Natural killer cell (primary cell): ENCODE measurements at regions not wholly inside any gene's neighbourhood (a gene's known extent, or its start where the extent isn't known, plus 50 kb on each side); places are given as distances from the start of the nearest gene placed in this dataset.
"Not testable (repeated sequence)": the region's sequence is repeated elsewhere in the genome, so short reads cannot be mapped to it uniquely, and the experiment has no call there.

Experiments
- ATAC-seq, 3 donors: fragments of 150-1000 bp in 2 of 3; fragments of 200-7000 bp in 1 of 3; cut with Tn5 transposase; 1 replicate in 1 of 3; 2 replicates in 2 of 3; pipeline ENCODE4 v1.10.0; 2021; ENCODE audit warnings: mild to moderate bottlenecking in 2 of 3, moderate library complexity in 2 of 3
- DNase-seq, 2 donors: peaks; one replicate each; pipeline versions ENCODE4 v3.0.0 to v3.0.0-alpha.2; 2013 to 2021; ENCODE audit warnings: mixed read lengths in 1 of 2
- H3K27ac ChIP-seq: one replicate; pipeline ENCODE4 v1.5.1; 2013; ENCODE audit warnings: mild to moderate bottlenecking, low read length
- H3K27me3 ChIP-seq: one replicate; pipeline ENCODE4 v1.6.1; 2013; ENCODE audit warnings: low read length; ENCODE audit not compliant: control insufficient read depth, insufficient read depth
- H3K36me3 ChIP-seq: one replicate; pipeline ENCODE4 v1.6.1; 2013; ENCODE audit warnings: low read length; ENCODE audit not compliant: control insufficient read depth, insufficient read depth
- H3K4me1 ChIP-seq: one replicate; pipeline ENCODE4 v1.6.1; 2013; ENCODE audit warnings: low read length; ENCODE audit not compliant: control insufficient read depth, insufficient read depth
- H3K4me3 ChIP-seq: one replicate; pipeline ENCODE4 v1.5.1; 2013; ENCODE audit warnings: low read length
- H3K9me3 ChIP-seq: one replicate; pipeline ENCODE4 v1.6.1; 2013; ENCODE audit warnings: low read length; ENCODE audit not compliant: control insufficient read depth, insufficient read depth
- H3K27ac Mint-ChIP-seq, 2 donors: one replicate each; pipeline ENCODE4 v1.8.0; 2022; ENCODE audit warnings: mild to moderate bottlenecking in 2 of 2, mixed read lengths in 2 of 2, moderate library complexity in 1 of 2
- H3K27me3 Mint-ChIP-seq, 2 donors: one replicate each; pipeline ENCODE4 v1.8.0; 2022; ENCODE audit warnings: low read depth in 2 of 2, mixed read lengths in 2 of 2
- H3K36me3 Mint-ChIP-seq: one replicate; pipeline ENCODE4 v1.8.0; 2022; ENCODE audit warnings: mixed read lengths
- H3K4me1 Mint-ChIP-seq, 2 donors: one replicate each; pipeline ENCODE4 v1.8.0; 2022; ENCODE audit warnings: mixed read lengths in 2 of 2
- H3K4me3 Mint-ChIP-seq: one replicate; pipeline ENCODE4 v1.8.0; 2022; ENCODE audit warnings: mild to moderate bottlenecking, moderate library complexity, mixed read lengths
- H3K9me3 Mint-ChIP-seq, 2 donors: one replicate each; pipeline ENCODE4 v1.8.0; 2022; ENCODE audit warnings: mixed read lengths in 2 of 2
- WGBS: methylation state at CpG from one replicate; pipeline ENCODE4 v1.1.7; 2013; ENCODE audit warnings: missing lambda C conversion rate; ENCODE audit not compliant: insufficient coverage; 5-methylcytosine and 5-hydroxymethylcytosine counted together
- intact Hi-C: fragments of 100-400 bp; cut with micrococcal nuclease; formaldehyde crosslinking; loops from one replicate; pipeline ENCODE4 v1.14.2; 2022
- TF ChIP-seq, protein P1 (sequence below): fragments of 200-600 bp; IDR thresholded peaks from one replicate; pipeline ENCODE4 v1.8.0; 2022; ENCODE audit warnings: antibody characterized with exemption

DNA sequence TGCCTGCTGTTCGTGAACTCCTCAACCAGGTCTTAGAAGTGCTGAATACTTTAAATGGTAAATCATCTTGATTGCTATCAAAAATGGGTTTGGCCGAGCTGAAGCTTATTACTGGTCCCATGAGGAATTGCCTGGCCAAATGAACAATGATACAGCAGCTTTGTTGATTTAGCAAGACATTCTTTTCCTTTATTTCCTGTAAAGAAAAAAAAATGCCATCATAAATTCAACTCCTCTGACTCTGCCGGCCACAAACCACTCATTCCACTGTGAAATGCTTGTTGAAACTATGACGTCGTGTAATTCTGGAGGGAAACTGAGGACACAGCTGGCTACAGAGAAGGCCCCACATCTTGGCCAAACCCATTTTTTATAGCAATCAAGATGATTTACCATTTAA, 74.2 kb upstream of the ID2 start:
- Mint-ChIP-seq H3K4me3 (no peak overlapping the region), H3K36me3 (no peaks in the 10 kb centered on the region), H3K4me1 (peaks cover 13 to 18% of the 10 kb centered on the region in 2 donors), H3K27ac (no peak overlapping the region), H3K27me3 (no peaks in the 10 kb centered on the region), H3K9me3 (no peaks in the 10 kb centered on the region)
- DNase-seq: no peak
- H3K4me3 ChIP-seq: no peak overlapping the region
- H3K36me3 ChIP-seq: no peaks in the 10 kb centered on the region
- 58% methylated on average over 5 of the region's 5 CpGs for WGBS
- intact Hi-C loops: no loop called here
- H3K9me3 ChIP-seq: no peaks in the 10 kb centered on the region
- ATAC-seq: no peak
- peaks cover 8% of the 10 kb centered on the region for H3K4me1 ChIP-seq
- H3K27ac ChIP-seq: no peak overlapping the region
- TF ChIP-seq, protein P1, sequence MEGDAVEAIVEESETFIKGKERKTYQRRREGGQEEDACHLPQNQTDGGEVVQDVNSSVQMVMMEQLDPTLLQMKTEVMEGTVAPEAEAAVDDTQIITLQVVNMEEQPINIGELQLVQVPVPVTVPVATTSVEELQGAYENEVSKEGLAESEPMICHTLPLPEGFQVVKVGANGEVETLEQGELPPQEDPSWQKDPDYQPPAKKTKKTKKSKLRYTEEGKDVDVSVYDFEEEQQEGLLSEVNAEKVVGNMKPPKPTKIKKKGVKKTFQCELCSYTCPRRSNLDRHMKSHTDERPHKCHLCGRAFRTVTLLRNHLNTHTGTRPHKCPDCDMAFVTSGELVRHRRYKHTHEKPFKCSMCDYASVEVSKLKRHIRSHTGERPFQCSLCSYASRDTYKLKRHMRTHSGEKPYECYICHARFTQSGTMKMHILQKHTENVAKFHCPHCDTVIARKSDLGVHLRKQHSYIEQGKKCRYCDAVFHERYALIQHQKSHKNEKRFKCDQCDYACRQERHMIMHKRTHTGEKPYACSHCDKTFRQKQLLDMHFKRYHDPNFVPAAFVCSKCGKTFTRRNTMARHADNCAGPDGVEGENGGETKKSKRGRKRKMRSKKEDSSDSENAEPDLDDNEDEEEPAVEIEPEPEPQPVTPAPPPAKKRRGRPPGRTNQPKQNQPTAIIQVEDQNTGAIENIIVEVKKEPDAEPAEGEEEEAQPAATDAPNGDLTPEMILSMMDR: no peak
- H3K27me3 ChIP-seq: no peaks in the 10 kb centered on the region

DNA sequence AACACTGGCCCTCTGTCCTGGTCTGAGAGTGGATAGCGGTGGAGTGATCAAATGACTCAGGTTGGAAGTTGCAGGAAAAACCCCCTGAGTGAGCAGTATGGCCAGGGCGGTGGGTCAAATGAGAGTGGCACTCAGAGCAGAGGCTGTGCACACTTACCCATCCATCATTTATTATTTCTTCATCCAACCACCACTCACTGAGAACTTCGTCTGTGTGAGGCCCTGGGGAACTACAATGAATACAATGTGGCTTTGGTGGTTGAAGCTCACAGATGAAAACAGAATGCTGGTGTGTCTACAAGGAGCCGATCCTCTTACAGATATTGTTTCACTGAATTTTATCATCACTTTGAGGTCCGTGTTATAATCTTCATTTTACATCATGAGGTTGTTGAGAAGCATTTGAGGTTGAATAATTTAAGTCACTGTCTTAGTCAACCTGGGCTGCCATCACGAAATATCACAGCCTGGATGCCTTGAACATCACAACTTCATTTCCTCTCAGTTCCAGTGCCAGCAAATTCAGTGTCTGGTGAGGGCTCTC, 73.4 kb upstream of the ID2 start:
- 49% methylated on average over 5 of the region's 6 CpGs for WGBS
- TF ChIP-seq, protein P1: no peak
- H3K9me3 ChIP-seq: no peaks in the 10 kb centered on the region
- H3K27ac Mint-ChIP-seq: no peak overlapping the region
- intact Hi-C loops: no loop called here
- DNase-seq (peak in 1 of 2 donors; percentile 56), ATAC-seq (peak; percentile 53 to 74 (median 73))
- no peak overlapping the region for H3K4me3 Mint-ChIP-seq
- no peak overlapping the region for H3K27ac ChIP-seq
- H3K27me3 Mint-ChIP-seq: no peaks in the 10 kb centered on the region
- H3K4me3 ChIP-seq: no peak overlapping the region
- no peaks in the 10 kb centered on the region for H3K36me3 ChIP-seq
- H3K27me3 ChIP-seq: no peaks in the 10 kb centered on the region
- H3K4me1 Mint-ChIP-seq: peaks cover 13 to 18% of the 10 kb centered on the region in 2 donors
- H3K4me1 ChIP-seq: peaks cover 8% of the 10 kb centered on the region
- H3K36me3 Mint-ChIP-seq: no peaks in the 10 kb centered on the region
- H3K9me3 Mint-ChIP-seq: no peaks in the 10 kb centered on the region

DNA sequence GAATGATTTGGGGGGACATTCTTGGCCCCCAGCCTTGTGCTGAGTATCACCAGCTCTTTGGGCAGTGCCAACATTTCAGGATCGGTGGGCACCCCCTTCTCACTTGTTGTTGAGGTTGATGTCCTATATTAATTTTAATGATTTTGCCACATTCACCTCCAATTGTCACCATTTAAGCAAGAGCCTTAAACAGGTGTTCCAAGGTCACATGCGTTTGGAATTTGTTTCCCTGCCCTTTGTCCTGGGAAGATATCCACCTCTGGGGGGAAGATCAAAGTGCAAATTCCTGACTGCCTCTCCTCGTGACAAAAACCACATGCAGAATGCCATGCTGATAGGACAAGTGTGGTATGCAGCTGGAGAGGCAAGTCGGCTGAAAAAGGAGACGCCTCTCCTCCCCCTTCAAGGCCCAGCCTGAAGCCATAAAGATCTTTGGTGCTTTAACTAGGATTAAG, 72.5 kb upstream of the ID2 start:
- H3K9me3 ChIP-seq: no peaks in the 10 kb centered on the region
- peaks cover 8% of the 10 kb centered on the region for H3K4me1 ChIP-seq
- no peak overlapping the region for H3K27ac ChIP-seq
- TF ChIP-seq, protein P1: no peak
- H3K4me1 Mint-ChIP-seq: peaks cover 13 to 18% of the 10 kb centered on the region in 2 donors
- no peaks in the 10 kb centered on the region for H3K27me3 Mint-ChIP-seq
- no peak overlapping the region for H3K4me3 Mint-ChIP-seq
- H3K9me3 Mint-ChIP-seq: no peaks in the 10 kb centered on the region
- no peaks in the 10 kb centered on the region for H3K36me3 ChIP-seq
- WGBS: 95% methylated on average over 5 of the region's 5 CpGs
- H3K4me3 ChIP-seq: no peak overlapping the region
- H3K27ac Mint-ChIP-seq: no peak overlapping the region
- no peak for DNase-seq
- intact Hi-C loops: no loop called here
- H3K27me3 ChIP-seq: no peaks in the 10 kb centered on the region
- ATAC-seq: no peak
- no peaks in the 10 kb centered on the region for H3K36me3 Mint-ChIP-seq

DNA sequence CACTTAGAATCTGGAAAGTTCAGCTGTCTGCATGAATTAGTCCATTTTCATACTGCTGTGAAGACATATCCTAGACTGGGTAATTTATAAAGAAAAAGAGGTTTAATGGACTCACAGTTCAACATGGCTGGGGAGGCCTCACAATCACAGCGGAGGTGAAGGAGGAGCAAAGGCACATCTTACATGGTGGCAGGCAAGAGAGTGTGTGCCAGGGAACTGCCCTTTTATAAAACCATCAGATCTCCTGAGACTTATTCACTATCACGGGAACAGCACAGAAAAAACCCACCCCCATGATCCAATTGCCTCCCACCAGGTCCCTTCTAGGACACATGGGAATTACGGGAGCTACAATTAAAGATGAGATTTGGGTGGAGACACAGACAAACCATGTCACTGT, 71.1 kb upstream of the ID2 start:
- ATAC-seq, intact Hi-C loops, H3K36me3 ChIP-seq, H3K9me3 ChIP-seq, H3K27ac Mint-ChIP-seq, H3K36me3 Mint-ChIP-seq, H3K4me1 ChIP-seq, DNase-seq, H3K27me3 Mint-ChIP-seq, H3K27me3 ChIP-seq, H3K4me3 Mint-ChIP-seq, H3K27ac ChIP-seq, H3K9me3 Mint-ChIP-seq, H3K4me3 ChIP-seq: not testable (repeated sequence)
- H3K4me1 Mint-ChIP-seq: peaks cover 13 to 24% of the 10 kb centered on the region in 2 donors
- WGBS: 85% methylated on average over 3 of the region's 3 CpGs
